ENCODE measurements at regions not wholly inside any gene's neighbourhood (a gene's known extent, or its start where the extent isn't known, plus 50 kb on each side); places are given as distances from the start of the nearest gene placed in this dataset.

DNA sequence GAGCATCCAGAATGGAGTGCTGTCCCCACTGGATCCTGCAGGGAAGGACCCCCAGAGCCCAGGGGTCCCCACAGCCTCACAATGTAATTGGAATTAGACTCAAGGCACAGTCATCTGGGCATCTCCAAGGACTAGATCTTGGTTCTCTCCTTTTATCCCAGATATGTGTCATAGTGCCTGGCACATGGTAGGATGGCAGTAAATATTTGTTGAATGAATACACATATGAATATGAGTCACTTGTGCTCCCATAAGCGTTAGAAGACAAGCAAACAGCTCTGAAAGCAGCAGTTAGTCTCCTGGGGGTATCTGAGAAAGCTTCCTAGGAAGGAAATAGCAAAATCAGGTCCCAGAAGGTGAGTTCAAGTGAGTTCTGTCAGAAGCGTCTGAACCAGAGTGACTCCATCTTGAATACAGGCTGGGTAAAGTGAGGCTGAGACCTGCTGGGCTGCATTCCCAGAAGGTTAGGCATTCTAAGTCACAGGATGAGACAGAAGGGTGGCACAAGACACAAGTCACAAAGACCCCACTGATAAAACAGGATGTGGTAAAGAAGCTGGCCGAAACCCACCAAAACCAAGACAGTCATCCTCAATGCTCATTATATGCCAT is 234.1 kb upstream of the ID2 start:
- Histone ChIP-seq H3K27me3 (no peaks in the 10 kb centered on the region), H3K4me3 (ENCODE audit: low read depth in 1 of 2, low read length in 1 of 2) (no peak overlapping the region), H3K4me1 (ENCODE audit: control insufficient read depth in 1 of 2, insufficient read depth in 1 of 2, low read depth in 1 of 2, low read length in 1 of 2) (peaks cover 0 to 2% of the 10 kb centered on the region in 2 experiments), H3K27ac (no peak overlapping the region), H3K9me3 (no peaks in the 10 kb centered on the region), H3K36me3 (no peaks in the 10 kb centered on the region)
- TF ChIP-seq, protein P1, sequence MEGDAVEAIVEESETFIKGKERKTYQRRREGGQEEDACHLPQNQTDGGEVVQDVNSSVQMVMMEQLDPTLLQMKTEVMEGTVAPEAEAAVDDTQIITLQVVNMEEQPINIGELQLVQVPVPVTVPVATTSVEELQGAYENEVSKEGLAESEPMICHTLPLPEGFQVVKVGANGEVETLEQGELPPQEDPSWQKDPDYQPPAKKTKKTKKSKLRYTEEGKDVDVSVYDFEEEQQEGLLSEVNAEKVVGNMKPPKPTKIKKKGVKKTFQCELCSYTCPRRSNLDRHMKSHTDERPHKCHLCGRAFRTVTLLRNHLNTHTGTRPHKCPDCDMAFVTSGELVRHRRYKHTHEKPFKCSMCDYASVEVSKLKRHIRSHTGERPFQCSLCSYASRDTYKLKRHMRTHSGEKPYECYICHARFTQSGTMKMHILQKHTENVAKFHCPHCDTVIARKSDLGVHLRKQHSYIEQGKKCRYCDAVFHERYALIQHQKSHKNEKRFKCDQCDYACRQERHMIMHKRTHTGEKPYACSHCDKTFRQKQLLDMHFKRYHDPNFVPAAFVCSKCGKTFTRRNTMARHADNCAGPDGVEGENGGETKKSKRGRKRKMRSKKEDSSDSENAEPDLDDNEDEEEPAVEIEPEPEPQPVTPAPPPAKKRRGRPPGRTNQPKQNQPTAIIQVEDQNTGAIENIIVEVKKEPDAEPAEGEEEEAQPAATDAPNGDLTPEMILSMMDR (IDR thresholded peaks at IDR 0.05): no peak

DNA sequence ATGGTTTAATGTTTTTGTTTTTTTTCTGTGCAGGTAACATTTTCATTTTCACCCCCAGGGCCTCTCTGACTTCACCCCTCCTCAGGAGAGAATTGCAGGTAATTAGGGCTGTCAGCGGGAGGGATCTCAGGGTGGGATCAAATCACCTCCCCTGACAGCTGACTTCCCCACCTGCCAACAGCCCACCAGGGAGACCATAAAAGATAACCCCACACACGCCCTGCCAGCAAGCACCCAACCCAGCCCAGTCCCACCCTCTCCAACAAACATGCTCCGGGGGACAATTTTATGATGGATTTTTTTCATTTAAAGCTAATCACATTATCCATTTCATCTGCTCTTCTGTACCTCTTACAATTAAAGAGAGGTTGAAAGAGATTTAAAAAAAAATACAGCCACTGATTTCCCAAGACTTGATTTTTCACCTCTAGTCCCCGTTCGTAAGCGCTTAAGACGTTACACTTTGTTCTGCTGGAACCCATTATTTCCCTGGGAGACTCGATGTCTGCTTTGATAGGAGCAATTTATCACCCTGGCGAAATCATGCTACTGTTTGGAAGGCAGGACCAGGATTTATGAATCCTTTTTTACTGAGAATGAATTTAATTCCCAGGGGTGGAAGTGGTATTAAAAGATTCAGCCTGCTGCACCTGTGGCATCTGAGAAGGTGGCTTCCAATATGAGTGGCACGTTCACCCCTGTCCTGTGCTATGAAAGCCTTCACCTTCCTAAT is 232.9 kb upstream of the ID2 start:
- TF ChIP-seq, protein P1 (IDR thresholded peaks at IDR 0.05): no peak
- H3K9me3 ChIP-seq: no peaks in the 10 kb centered on the region
- no peaks in the 10 kb centered on the region for H3K4me1 ChIP-seq (ENCODE audit: control insufficient read depth in 1 of 2, insufficient read depth in 1 of 2, low read depth in 1 of 2, low read length in 1 of 2)
- no peak overlapping the region for H3K4me3 ChIP-seq (ENCODE audit: low read depth in 1 of 2, low read length in 1 of 2)
- H3K27ac ChIP-seq: no peak overlapping the region
- H3K27me3 ChIP-seq: no peaks in the 10 kb centered on the region
- no peaks in the 10 kb centered on the region for H3K36me3 ChIP-seq

DNA sequence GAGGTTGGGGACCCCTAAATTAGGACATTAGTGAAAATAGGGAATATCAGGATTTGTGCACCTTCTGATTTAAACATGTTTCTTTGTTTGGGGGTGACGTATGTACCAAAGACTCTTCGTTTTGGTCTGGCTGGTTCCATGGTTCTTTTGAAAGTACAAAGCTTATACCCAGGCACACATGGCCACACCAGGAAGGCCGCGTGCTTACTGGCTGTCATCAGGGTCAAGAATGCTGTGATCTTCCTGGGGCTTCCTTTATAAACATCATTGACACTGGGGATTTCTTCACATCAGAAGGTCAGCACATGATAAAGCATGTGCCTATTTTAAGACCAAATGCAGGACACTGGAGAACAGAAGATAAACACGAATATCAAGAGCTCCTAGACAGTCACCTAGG is 230.6 kb upstream of the ID2 start:
- no peak overlapping the region for H3K27ac ChIP-seq
- no peaks in the 10 kb centered on the region for H3K9me3 ChIP-seq
- TF ChIP-seq, protein P1 (IDR thresholded peaks at IDR 0.05): no peak
- H3K4me3 ChIP-seq (ENCODE audit: low read depth in 1 of 2, low read length in 1 of 2): no peak overlapping the region
- H3K27me3 ChIP-seq: no peaks in the 10 kb centered on the region
- H3K36me3 ChIP-seq: no peaks in the 10 kb centered on the region
- peaks cover 4 to 7% of the 10 kb centered on the region in 2 experiments for H3K4me1 ChIP-seq (ENCODE audit: control insufficient read depth in 1 of 2, insufficient read depth in 1 of 2, low read depth in 1 of 2, low read length in 1 of 2)

DNA sequence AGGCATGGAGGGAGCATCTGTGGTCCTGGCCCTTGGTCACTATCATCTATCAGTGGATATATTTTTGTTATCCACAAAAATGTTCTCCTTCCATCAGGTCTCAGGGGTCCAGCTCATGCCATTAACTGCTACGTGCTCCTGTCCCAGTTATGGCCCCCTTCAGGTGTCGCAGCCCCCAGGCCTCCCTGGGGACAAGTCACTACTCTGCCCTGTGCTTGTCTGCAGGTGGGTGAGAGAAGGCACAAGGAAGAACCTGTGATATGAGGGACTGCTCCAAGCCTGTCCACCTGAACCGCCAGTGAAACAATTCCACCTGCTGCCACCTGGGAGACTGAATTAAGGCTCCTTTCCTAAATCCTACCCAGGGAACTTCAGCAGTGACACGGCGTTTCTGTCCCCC is 229.6 kb upstream of the ID2 start:
- Histone ChIP-seq H3K27ac (no peak overlapping the region), H3K9me3 (no peaks in the 10 kb centered on the region), H3K4me3 (ENCODE audit: low read depth in 1 of 2, low read length in 1 of 2) (no peak overlapping the region), H3K4me1 (ENCODE audit: control insufficient read depth in 1 of 2, insufficient read depth in 1 of 2, low read depth in 1 of 2, low read length in 1 of 2) (peaks cover 10 to 17% of the 10 kb centered on the region in 2 experiments), H3K27me3 (no peaks in the 10 kb centered on the region), H3K36me3 (no peaks in the 10 kb centered on the region)
- TF ChIP-seq, protein P1 (IDR thresholded peaks at IDR 0.05): no peak

DNA sequence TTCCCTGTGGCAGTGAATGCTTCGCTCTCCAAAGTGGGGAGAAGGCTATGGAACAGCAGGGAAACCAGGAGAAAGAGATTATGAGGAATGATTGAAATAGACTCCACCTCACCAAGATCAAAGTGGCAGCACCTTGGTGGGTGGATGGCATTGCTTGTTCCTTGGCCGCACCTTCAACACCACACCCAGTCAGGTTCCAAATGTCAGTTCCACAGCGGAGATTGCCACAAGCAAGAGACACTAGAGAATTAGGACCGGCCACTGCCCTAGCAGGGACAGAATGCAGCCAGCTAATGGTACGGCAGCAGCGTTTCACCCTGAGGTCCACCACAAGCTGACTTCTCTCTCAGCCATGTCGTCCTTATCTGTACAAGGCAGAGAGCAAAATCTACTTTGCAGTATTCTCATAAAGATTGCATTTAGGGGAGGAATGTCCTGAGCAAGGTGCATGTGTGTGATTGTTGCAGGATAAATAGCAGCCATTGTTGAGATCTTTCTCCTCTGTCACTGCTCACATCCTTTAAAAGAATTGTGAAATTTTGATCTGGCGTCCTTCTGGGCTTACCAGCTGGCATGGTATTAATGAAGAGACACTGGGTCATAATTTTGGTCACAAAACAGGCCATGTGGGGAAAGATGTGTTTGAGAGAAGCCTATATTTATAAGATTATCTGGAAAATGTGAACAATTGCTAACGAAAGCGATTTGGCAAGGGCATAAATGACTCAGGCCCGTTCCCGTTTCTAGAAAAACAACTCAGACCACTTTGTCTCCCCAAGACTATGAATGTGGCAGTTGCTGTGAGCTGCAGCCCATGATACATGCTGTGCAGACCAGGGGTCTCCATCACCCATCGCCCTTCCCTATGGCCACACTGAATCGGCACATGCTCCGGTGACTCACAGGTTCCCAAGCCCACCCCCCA is 228.6 kb upstream of the ID2 start:
- H3K4me1 ChIP-seq (ENCODE audit: control insufficient read depth in 1 of 2, insufficient read depth in 1 of 2, low read depth in 1 of 2, low read length in 1 of 2): peaks cover 17 to 27% of the 10 kb centered on the region in 2 experiments
- no peak overlapping the region for H3K4me3 ChIP-seq (ENCODE audit: low read depth in 1 of 2, low read length in 1 of 2)
- TF ChIP-seq, protein P1 (IDR thresholded peaks at IDR 0.05): no peak
- no peaks in the 10 kb centered on the region for H3K36me3 ChIP-seq
- H3K27me3 ChIP-seq: no peaks in the 10 kb centered on the region
- no peaks in the 10 kb centered on the region for H3K9me3 ChIP-seq
- H3K27ac ChIP-seq: no peak overlapping the region
